HCT116 (cell line): ENCODE measurements at regions not wholly inside any gene's neighbourhood (a gene's known extent, or its start where the extent isn't known, plus 50 kb on each side); places are given as distances from the start of the nearest gene placed in this dataset.

Source experiments
- CEBPB ChIP-seq: IDR thresholded peaks from 2 replicates; pipeline ENCODE4 v1.6.1; 2012; ENCODE audit warnings: low read depth
- POLR2A ChIP-seq: IDR thresholded peaks from 2 replicates; pipeline ENCODE4 v1.7.0; 2011; ENCODE audit warnings: borderline replicate concordance; ENCODE audit not compliant: insufficient read depth, insufficient read length; ENCODE audit errors: extremely low read depth
- POLR2AphosphoS5 ChIP-seq: IDR thresholded peaks from 2 replicates; pipeline ENCODE4 v1.6.1; 2011; ENCODE audit warnings: mild to moderate bottlenecking, low read depth, low read length, moderate library complexity
- RAD21 ChIP-seq: IDR thresholded peaks from 2 replicates; pipeline ENCODE4 v1.6.1; 2012; ENCODE audit warnings: low read depth, mild to moderate bottlenecking
- REST ChIP-seq: IDR thresholded peaks from 2 replicates; pipeline ENCODE4 v1.6.1; 2012; ENCODE audit warnings: low read depth
- SIN3A ChIP-seq: IDR thresholded peaks from 2 replicates; pipeline ENCODE4 v1.6.1; 2012; ENCODE audit warnings: low read depth
- SP1 ChIP-seq: IDR thresholded peaks from 2 replicates; pipeline ENCODE4 v1.6.1; 2012; ENCODE audit warnings: low read depth
- SRF ChIP-seq: IDR thresholded peaks from 2 replicates; pipeline ENCODE4 v1.6.1; 2012; ENCODE audit warnings: low read depth
- YY1 ChIP-seq: IDR thresholded peaks from 2 replicates; pipeline ENCODE4 v1.6.1; 2011; ENCODE audit warnings: low read length, low read depth, moderate library complexity, mild to moderate bottlenecking; ENCODE audit not compliant: insufficient replicate concordance; ENCODE audit errors: extremely low read depth
- TF ChIP-seq, protein P1 (sequence below), 3 experiments: fragments of 200-600 bp in 1 of 3; sonication (generic) in 1 of 3; IDR thresholded peaks in 2 of 3; conservative IDR thresholded peaks in 1 of 3; 2 replicates each; pipeline ENCODE4 v1.5.1; 2012 to 2017; ENCODE audit warnings: low read depth in 2 of 3, low read length in 2 of 3, antibody characterized with exemption in 1 of 3, borderline replicate concordance in 1 of 3, control low read depth in 1 of 3, mild to moderate bottlenecking in 1 of 3, mixed read lengths in 1 of 3, mixed run types in 1 of 3, moderate library complexity in 1 of 3; ENCODE audit not compliant: insufficient read depth in 1 of 3
- TF ChIP-seq, protein P2 (sequence below): IDR thresholded peaks from 2 replicates; pipeline ENCODE4 v1.6.1; 2012
- TF ChIP-seq, protein P3 (sequence below): IDR thresholded peaks from 2 replicates; pipeline ENCODE4 v1.6.1; 2012

DNA sequence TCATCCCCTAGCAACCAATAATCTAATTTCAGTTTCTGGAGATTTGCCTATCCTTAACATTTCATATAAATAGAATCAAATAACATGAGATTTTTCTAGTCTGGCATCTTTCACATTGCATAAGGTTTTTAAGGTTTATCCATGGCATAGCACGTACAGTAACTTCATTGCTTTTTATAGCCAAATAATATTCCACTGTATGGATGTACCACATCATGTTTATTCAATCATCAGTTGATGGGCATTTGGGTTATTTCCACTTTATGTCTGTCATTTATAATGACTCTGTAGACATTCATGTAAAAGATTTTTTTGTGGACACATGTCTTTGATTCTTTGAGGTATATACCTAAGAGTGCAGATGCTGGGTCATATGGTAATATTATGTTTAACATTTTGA is 1052.6 kb downstream of the DNAJB9 start:
- no peak for TF ChIP-seq POLR2AphosphoS5
- TF ChIP-seq, protein P1, sequence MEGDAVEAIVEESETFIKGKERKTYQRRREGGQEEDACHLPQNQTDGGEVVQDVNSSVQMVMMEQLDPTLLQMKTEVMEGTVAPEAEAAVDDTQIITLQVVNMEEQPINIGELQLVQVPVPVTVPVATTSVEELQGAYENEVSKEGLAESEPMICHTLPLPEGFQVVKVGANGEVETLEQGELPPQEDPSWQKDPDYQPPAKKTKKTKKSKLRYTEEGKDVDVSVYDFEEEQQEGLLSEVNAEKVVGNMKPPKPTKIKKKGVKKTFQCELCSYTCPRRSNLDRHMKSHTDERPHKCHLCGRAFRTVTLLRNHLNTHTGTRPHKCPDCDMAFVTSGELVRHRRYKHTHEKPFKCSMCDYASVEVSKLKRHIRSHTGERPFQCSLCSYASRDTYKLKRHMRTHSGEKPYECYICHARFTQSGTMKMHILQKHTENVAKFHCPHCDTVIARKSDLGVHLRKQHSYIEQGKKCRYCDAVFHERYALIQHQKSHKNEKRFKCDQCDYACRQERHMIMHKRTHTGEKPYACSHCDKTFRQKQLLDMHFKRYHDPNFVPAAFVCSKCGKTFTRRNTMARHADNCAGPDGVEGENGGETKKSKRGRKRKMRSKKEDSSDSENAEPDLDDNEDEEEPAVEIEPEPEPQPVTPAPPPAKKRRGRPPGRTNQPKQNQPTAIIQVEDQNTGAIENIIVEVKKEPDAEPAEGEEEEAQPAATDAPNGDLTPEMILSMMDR (IDR thresholded peaks at IDR 0.05 in 2 of 3, conservative IDR thresholded peaks at IDR 0.05 in 1 of 3; ENCODE audit: borderline replicate concordance in 1 of 3, insufficient read depth in 1 of 3, low read depth in 2 of 3, low read length in 2 of 3), result no peak
- TF ChIP-seq POLR2A, result no peak
- TF ChIP-seq RAD21, result no peak
- no peak for TF ChIP-seq REST
- TF ChIP-seq, protein P2, sequence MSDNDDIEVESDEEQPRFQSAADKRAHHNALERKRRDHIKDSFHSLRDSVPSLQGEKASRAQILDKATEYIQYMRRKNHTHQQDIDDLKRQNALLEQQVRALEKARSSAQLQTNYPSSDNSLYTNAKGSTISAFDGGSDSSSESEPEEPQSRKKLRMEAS, result no peak
- TF ChIP-seq, protein P3, sequence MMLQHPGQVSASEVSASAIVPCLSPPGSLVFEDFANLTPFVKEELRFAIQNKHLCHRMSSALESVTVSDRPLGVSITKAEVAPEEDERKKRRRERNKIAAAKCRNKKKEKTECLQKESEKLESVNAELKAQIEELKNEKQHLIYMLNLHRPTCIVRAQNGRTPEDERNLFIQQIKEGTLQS, result no peak
- TF ChIP-seq SRF, result no peak
- TF ChIP-seq YY1, result no peak
- TF ChIP-seq SP1, result no peak
- no peak for TF ChIP-seq CEBPB
- no peak for TF ChIP-seq SIN3A
